ENCODE measurements at regions not wholly inside any gene's neighbourhood (a gene's known extent, or its start where the extent isn't known, plus 50 kb on each side); places are given as distances from the start of the nearest gene placed in this dataset.

DNA sequence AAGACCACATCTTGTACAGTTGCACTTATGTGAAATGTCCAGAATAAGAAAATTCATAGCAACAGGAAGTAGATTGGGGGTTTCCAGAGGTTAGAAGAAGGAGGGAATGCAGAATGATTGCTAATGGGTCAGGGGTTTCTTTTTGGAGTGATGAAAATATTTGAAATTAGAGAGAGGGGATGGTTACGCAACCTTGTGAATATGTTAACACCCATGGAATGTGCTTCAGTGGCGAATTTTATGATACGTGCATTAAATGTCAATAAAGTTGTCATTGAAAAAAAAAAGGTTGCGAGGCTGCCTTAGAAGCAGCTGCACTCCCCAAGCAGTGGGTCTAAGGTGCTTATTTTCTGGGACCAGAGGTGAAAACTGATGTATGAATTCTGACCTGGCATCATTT lies 64.4 kb upstream of the SUB1 start:
- H3K4me3 ChIP-seq (ENCODE audit: insufficient read length, low read depth), result no peak overlapping the region
- no peaks in the 10 kb centered on the region for H3K36me3 ChIP-seq (ENCODE audit: insufficient read depth, insufficient read length, low read length)
- no peaks in the 10 kb centered on the region for H3K9me3 ChIP-seq (ENCODE audit: insufficient read depth, low read length)
- no peak overlapping the region for H3K9ac ChIP-seq (ENCODE audit: insufficient read length, low read depth)
- DNase-seq (ENCODE audit: low read depth, low spot score), result no peak
- TF ChIP-seq ZNF274 (IDR thresholded peaks at IDR 0.05; ENCODE audit: low read depth, low read length) (no peak), SUZ12 (IDR thresholded peaks at IDR 0.05; ENCODE audit: extremely low read depth, insufficient read depth, insufficient read length) (no peak), YY1 (IDR thresholded peaks at IDR 0.05; ENCODE audit: insufficient read depth, insufficient read length) (no peak)
- H3K27me3 ChIP-seq (ENCODE audit: insufficient read depth, insufficient read length), result no peaks in the 10 kb centered on the region
- no peaks in the 10 kb centered on the region for H3K4me1 ChIP-seq (ENCODE audit: insufficient read depth, insufficient read length)

DNA sequence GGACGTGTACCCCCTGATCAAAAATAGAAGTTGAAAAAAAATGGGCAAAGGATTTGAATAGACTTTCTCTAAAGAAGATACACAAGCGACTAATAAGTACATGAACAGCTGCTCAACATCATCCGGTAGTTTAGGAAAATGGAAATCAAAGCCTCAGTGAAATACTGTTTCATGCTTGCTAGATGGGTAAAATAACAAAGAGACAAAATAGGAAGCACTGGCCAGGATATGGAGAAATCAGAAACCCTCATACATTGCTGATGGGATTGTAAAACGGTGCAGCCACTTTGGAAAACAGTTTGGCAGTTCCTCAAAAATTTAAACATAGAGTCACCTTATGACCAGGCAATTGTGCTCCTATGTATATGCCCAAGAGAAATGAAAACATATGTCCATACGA lies 65.0 kb upstream of the SUB1 start:
- Histone ChIP-seq H3K4me1 (ENCODE audit: insufficient read depth, insufficient read length) (no peaks in the 10 kb centered on the region), H3K36me3 (ENCODE audit: insufficient read depth, insufficient read length, low read length) (no peaks in the 10 kb centered on the region), H3K4me3 (ENCODE audit: insufficient read length, low read depth) (no peak overlapping the region), H3K9ac (ENCODE audit: insufficient read length, low read depth) (no peak overlapping the region), H3K27me3 (ENCODE audit: insufficient read depth, insufficient read length) (no peaks in the 10 kb centered on the region), H3K9me3 (ENCODE audit: insufficient read depth, low read length) (no peaks in the 10 kb centered on the region)
- no peak for TF ChIP-seq ZNF274 (IDR thresholded peaks at IDR 0.05; ENCODE audit: low read depth, low read length)
- no peak for DNase-seq (ENCODE audit: low read depth, low spot score)

DNA sequence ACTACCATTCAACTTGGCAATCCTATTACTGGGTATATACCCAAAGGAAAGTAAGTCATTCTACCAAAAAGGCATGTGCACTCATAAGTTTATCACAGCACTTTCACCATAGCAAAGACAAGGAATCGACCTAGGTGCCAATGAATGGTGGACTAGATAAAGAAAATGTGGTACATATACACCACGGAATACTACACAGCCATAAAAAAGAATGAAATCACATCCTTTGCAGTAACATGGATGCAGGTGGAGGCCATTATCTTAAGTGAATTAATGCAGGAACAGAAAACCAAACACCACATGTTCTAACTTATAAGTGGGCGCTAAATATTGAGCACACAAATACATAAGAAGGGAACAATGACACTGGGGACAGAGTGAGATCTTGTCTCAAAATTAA lies 65.8 kb upstream of the SUB1 start:
- no peaks in the 10 kb centered on the region for H3K4me1 ChIP-seq (ENCODE audit: insufficient read depth, insufficient read length)
- H3K27me3 ChIP-seq (ENCODE audit: insufficient read depth, insufficient read length), result no peaks in the 10 kb centered on the region
- DNase-seq (ENCODE audit: low read depth, low spot score), result no peak
- no peak overlapping the region for H3K4me3 ChIP-seq (ENCODE audit: insufficient read length, low read depth)
- no peaks in the 10 kb centered on the region for H3K9me3 ChIP-seq (ENCODE audit: insufficient read depth, low read length)
- no peak overlapping the region for H3K9ac ChIP-seq (ENCODE audit: insufficient read length, low read depth)
- TF ChIP-seq YY1 (IDR thresholded peaks at IDR 0.05; ENCODE audit: insufficient read depth, insufficient read length), result no peak
- no peak for TF ChIP-seq SUZ12 (IDR thresholded peaks at IDR 0.05; ENCODE audit: extremely low read depth, insufficient read depth, insufficient read length)
- TF ChIP-seq ZNF274 (IDR thresholded peaks at IDR 0.05; ENCODE audit: low read depth, low read length), result no peak
- no peaks in the 10 kb centered on the region for H3K36me3 ChIP-seq (ENCODE audit: insufficient read depth, insufficient read length, low read length)

DNA sequence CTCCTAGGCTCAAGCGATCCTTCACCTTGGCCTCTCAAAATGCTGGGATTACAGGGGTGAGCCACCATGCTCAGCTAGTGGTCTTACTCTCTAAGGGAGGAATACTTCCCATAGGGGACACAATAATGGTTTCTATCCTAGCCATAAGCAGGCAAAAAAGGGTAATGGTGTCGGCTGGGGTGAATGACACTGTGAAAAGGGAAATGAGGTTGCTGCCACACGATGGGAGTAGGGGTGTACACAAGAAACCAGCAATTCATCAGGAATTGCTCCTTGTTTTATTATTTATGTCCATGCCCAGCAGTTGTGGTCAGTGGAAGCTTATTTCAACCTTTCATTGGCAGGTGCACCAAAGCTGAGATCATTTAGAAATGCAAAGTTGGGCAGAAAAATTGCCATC lies 70.3 kb upstream of the ZFR start:
- Histone ChIP-seq H3K4me1 (ENCODE audit: insufficient read depth, insufficient read length) (no peaks in the 10 kb centered on the region), H3K4me3 (ENCODE audit: insufficient read length, low read depth) (no peak overlapping the region), H3K9ac (ENCODE audit: insufficient read length, low read depth) (no peak overlapping the region), H3K36me3 (ENCODE audit: insufficient read depth, insufficient read length, low read length) (no peaks in the 10 kb centered on the region), H3K9me3 (ENCODE audit: insufficient read depth, low read length) (no peaks in the 10 kb centered on the region), H3K27me3 (ENCODE audit: insufficient read depth, insufficient read length) (no peaks in the 10 kb centered on the region)
- TF ChIP-seq YY1 (IDR thresholded peaks at IDR 0.05; ENCODE audit: insufficient read depth, insufficient read length), result no peak
- no peak for TF ChIP-seq SUZ12 (IDR thresholded peaks at IDR 0.05; ENCODE audit: extremely low read depth, insufficient read depth, insufficient read length)
- no peak for TF ChIP-seq ZNF274 (IDR thresholded peaks at IDR 0.05; ENCODE audit: low read depth, low read length)
- no peak for DNase-seq (ENCODE audit: low read depth, low spot score)

DNA sequence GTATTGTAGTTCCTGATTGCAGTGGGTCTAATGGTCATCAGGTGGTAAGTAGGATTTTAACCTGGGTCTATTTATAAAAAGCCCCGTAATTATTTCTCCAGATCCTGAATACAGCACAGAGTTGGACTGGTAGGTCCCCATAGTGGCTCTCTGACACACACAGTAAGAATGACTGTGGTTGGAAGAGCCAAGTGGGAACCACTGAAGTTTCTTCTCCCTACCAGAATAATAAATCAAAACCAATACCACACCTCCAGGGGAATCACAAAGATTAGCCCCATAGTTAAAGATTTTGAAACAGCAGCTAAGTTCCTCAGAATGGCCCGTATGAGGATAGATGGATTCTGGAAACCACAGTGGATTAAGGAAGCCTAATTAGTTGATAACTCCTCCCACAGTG lies 68.4 kb upstream of the ZFR start:
- Histone ChIP-seq H3K27me3 (ENCODE audit: insufficient read depth, insufficient read length) (no peaks in the 10 kb centered on the region), H3K4me1 (ENCODE audit: insufficient read depth, insufficient read length) (no peaks in the 10 kb centered on the region), H3K9me3 (ENCODE audit: insufficient read depth, low read length) (no peaks in the 10 kb centered on the region), H3K9ac (ENCODE audit: insufficient read length, low read depth) (no peak overlapping the region), H3K36me3 (ENCODE audit: insufficient read depth, insufficient read length, low read length) (no peaks in the 10 kb centered on the region), H3K4me3 (ENCODE audit: insufficient read length, low read depth) (no peak overlapping the region)
- DNase-seq (ENCODE audit: low read depth, low spot score), result no peak
- TF ChIP-seq SUZ12 (IDR thresholded peaks at IDR 0.05; ENCODE audit: extremely low read depth, insufficient read depth, insufficient read length), result no peak
- no peak for TF ChIP-seq YY1 (IDR thresholded peaks at IDR 0.05; ENCODE audit: insufficient read depth, insufficient read length)
- no peak for TF ChIP-seq ZNF274 (IDR thresholded peaks at IDR 0.05; ENCODE audit: low read depth, low read length)

DNA sequence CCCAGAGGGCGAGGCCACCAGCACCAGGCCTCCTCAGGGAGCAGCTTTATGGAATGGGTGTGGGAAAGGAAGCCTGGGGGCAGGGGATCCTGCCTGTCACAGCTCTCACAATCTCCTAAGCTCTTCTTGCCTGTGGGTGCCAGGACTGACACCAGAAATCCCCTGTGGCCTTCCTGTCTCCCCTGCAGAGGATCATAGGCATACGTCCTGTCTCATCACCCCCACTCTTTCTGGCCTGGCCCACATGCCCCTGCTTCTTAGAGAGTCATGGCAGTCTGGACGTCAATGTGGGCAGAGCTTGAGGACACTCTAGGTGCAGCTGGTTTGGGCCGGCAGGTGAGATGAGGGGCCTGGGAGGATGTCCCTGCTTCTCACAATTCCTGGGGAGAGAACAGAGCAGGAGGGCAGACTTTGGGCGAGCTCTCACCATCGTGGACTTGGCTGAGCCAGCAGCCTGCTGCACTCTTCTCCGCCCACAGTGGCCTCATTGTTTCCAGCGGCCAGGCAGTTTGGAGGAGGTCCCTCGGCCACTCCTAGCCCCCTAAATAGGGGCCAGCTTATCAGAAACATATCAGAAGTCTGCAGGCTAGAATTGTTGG lies 67.3 kb upstream of the ZFR start:
- no peaks in the 10 kb centered on the region for H3K9me3 ChIP-seq (ENCODE audit: insufficient read depth, low read length)
- TF ChIP-seq SUZ12 (IDR thresholded peaks at IDR 0.05; ENCODE audit: extremely low read depth, insufficient read depth, insufficient read length), result no peak
- TF ChIP-seq ZNF274 (IDR thresholded peaks at IDR 0.05; ENCODE audit: low read depth, low read length), result no peak
- no peak for TF ChIP-seq YY1 (IDR thresholded peaks at IDR 0.05; ENCODE audit: insufficient read depth, insufficient read length)
- no peaks in the 10 kb centered on the region for H3K27me3 ChIP-seq (ENCODE audit: insufficient read depth, insufficient read length)
- H3K9ac ChIP-seq (ENCODE audit: insufficient read length, low read depth), result no peak overlapping the region
- H3K4me1 ChIP-seq (ENCODE audit: insufficient read depth, insufficient read length), result no peaks in the 10 kb centered on the region
- H3K4me3 ChIP-seq (ENCODE audit: insufficient read length, low read depth), result no peak overlapping the region
- H3K36me3 ChIP-seq (ENCODE audit: insufficient read depth, insufficient read length, low read length), result no peaks in the 10 kb centered on the region
- DNase-seq (ENCODE audit: low read depth, low spot score), result no peak

DNA sequence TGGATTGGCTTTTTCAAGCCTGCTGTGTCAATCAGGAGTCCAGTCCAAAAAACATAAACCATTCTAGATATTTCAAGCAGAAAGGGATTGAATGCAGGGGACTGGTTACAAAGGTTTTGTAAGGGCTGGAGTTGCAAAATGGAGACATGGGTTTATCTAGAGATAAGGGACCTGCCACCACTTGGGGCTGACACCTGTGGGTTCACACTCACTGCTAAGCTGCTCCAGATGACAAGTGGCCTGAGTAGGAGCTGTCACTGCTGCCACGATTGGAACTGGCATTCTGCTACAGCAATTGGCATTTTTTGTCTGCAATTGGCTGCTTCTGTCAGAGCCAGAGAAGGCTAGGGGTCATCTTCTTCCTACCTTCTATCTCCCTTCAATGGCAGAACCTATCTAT lies 66.3 kb upstream of the ZFR start:
- H3K9me3 ChIP-seq (ENCODE audit: insufficient read depth, low read length), result no peaks in the 10 kb centered on the region
- H3K27me3 ChIP-seq (ENCODE audit: insufficient read depth, insufficient read length), result no peaks in the 10 kb centered on the region
- no peak overlapping the region for H3K9ac ChIP-seq (ENCODE audit: insufficient read length, low read depth)
- peaks cover 5% of the 10 kb centered on the region for H3K4me1 ChIP-seq (ENCODE audit: insufficient read depth, insufficient read length)
- TF ChIP-seq SUZ12 (IDR thresholded peaks at IDR 0.05; ENCODE audit: extremely low read depth, insufficient read depth, insufficient read length), result no peak
- no peak for TF ChIP-seq ZNF274 (IDR thresholded peaks at IDR 0.05; ENCODE audit: low read depth, low read length)
- TF ChIP-seq YY1 (IDR thresholded peaks at IDR 0.05; ENCODE audit: insufficient read depth, insufficient read length), result no peak
- no peak overlapping the region for H3K4me3 ChIP-seq (ENCODE audit: insufficient read length, low read depth)
- H3K36me3 ChIP-seq (ENCODE audit: insufficient read depth, insufficient read length, low read length), result no peaks in the 10 kb centered on the region
- no peak for DNase-seq (ENCODE audit: low read depth, low spot score)

Data from NT2/D1 (cell line).